Small intestine (tissue), 7 donors: ENCODE measurements at regions not wholly inside any gene's neighbourhood (a gene's known extent, or its start where the extent isn't known, plus 50 kb on each side); places are given as distances from the start of the nearest gene placed in this dataset.

Experiments
- DNase-seq, 2 donors: peaks; one replicate each; pipeline versions ENCODE4 v3.0.0 to v3.0.0-alpha.2; 2013
- FAIRE-seq: peaks from 2 replicates; lab custom pipeline; 2012; peaks lifted over from hg19 to GRCh38; lab: Jason Lieb, UNC
- H3K27ac ChIP-seq, 3 donors: one replicate each; pipeline ENCODE4 v1.5.1; 2013; ENCODE audit warnings: low read length in 2 of 3, mild to moderate bottlenecking in 2 of 3, control low read depth in 1 of 3, inconsistent platforms in 1 of 3, low read depth in 1 of 3, moderate library complexity in 1 of 3
- H3K27me3 ChIP-seq, 3 donors: one replicate each; pipeline ENCODE4 v1.6.1; 2013; ENCODE audit warnings: low read length in 3 of 3, inconsistent platforms in 1 of 3; ENCODE audit not compliant: control insufficient read depth in 3 of 3, insufficient read depth in 3 of 3
- H3K36me3 ChIP-seq, 3 donors: one replicate each; pipeline ENCODE4 v1.6.1; 2013; ENCODE audit warnings: low read length in 3 of 3, inconsistent platforms in 1 of 3, low read depth in 1 of 3, mild to moderate bottlenecking in 1 of 3, moderate library complexity in 1 of 3; ENCODE audit not compliant: control insufficient read depth in 3 of 3, insufficient read depth in 2 of 3
- H3K4me1 ChIP-seq, 3 donors: one replicate each; pipeline ENCODE4 v1.6.1; 2013; ENCODE audit warnings: low read length in 2 of 3, inconsistent platforms in 1 of 3, low read depth in 1 of 3, mild to moderate bottlenecking in 1 of 3, moderate library complexity in 1 of 3; ENCODE audit not compliant: control insufficient read depth in 3 of 3, insufficient read depth in 2 of 3
- H3K4me3 ChIP-seq, 3 donors: one replicate each; pipeline ENCODE4 v1.5.1; 2013; ENCODE audit warnings: low read length in 3 of 3, control low read depth in 1 of 3, inconsistent platforms in 1 of 3, low read depth in 1 of 3, mild to moderate bottlenecking in 1 of 3, moderate library complexity in 1 of 3
- H3K9me3 ChIP-seq, 2 donors: one replicate each; pipeline ENCODE4 v1.6.1; 2013; ENCODE audit warnings: low read depth in 1 of 2, low read length in 1 of 2; ENCODE audit not compliant: control insufficient read depth in 2 of 2, insufficient read depth in 1 of 2
- WGBS, 3 donors: extraction: QIAGEN DNeasy Blood & Tissue Kit; methylation state at CpG; one replicate each; pipeline ENCODE4 v1.1.7; 2013; 5-methylcytosine and 5-hydroxymethylcytosine counted together
- donor health status: healthy with polysubstance abuse.
- donor health status: control.
- donor health status: control.
- donor health status: Bipolar disorder and iron deficiency.
- donor health status: healthy.

- Histone ChIP-seq H3K9me3 (no peaks in the 10 kb centered on the region), H3K27ac (no peak overlapping the region), H3K4me3 (no peak overlapping the region), H3K36me3 (no peaks in the 10 kb centered on the region), H3K4me1 (no peaks in the 10 kb centered on the region), H3K27me3 (no peaks in the 10 kb centered on the region)
- FAIRE-seq (no peak), DNase-seq (no peak)
- 46 to 58% (median 51%) methylated on average over 2 of the region's 2 CpGs for WGBS, 3 donors
Measured at GRCh38 chr2:22894761-22895160, 490.2 kb upstream of the KLHL29 start.

DNA sequence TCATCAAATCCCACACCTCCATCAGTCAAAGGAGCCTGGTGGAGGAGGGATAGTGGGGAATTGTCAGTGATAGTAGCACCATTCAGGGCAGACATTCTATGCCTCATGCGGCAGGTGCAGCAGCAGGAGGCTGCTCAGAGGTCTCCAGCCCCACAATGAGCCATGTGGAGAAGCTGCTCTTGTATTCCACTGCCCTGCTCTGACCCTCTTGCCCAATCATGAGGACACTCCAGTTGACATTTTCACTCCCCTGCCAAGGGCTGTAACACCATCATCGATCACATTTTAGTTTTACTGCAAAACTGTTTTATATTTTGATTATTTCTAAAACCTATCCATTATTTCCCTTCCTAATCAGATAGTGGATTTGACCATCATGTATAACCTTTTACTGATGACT lies 487.6 kb upstream of the KLHL29 start:
- Histone ChIP-seq H3K4me3 (no peak overlapping the region), H3K27ac (no peak overlapping the region), H3K4me1 (no peaks in the 10 kb centered on the region), H3K27me3 (no peaks in the 10 kb centered on the region), H3K36me3 (no peaks in the 10 kb centered on the region), H3K9me3 (no peaks in the 10 kb centered on the region)
- DNase-seq (no peak), FAIRE-seq (no peak)
- 84 to 94% (median 93%) methylated on average over 2 of the region's 2 CpGs for WGBS, 3 donors

DNA sequence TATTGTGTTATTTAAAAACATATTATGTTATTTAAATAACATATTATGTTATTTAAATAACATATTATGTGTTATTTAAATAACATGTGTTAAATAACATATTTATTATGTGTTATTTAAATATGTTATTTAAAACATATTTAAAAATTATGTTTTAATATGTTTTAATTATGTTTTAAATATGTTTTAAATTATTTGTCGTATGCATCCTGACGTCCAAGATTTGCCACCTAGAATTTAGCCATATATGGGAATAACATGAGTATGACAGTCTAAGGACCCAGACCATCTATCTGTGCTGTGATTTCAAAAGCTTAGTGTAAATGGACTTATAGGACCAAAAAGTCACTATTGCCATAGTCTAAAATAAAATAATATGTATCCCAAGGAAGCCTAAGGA lies 484.3 kb upstream of the KLHL29 start:
- 88 to 97% (median 94%) methylated on average over 2 of the region's 2 CpGs for WGBS, 3 donors
- no peak for FAIRE-seq
- H3K27ac ChIP-seq, result no peak overlapping the region
- H3K9me3 ChIP-seq, result no peaks in the 10 kb centered on the region
- no peaks in the 10 kb centered on the region for H3K4me1 ChIP-seq
- H3K36me3 ChIP-seq, result no peaks in the 10 kb centered on the region
- no peaks in the 10 kb centered on the region for H3K27me3 ChIP-seq
- DNase-seq, result no peak
- H3K4me3 ChIP-seq, result no peak overlapping the region

- Histone ChIP-seq H3K27me3 (no peaks in the 10 kb centered on the region), H3K4me3 (no peak overlapping the region), H3K9me3 (no peaks in the 10 kb centered on the region), H3K4me1 (no peaks in the 10 kb centered on the region), H3K27ac (no peak overlapping the region), H3K36me3 (no peaks in the 10 kb centered on the region)
- DNase-seq (no peak), FAIRE-seq (no peak)
- WGBS, 3 donors, result 78 to 86% (median 84%) methylated on average over 9 of the region's 9 CpGs
Measured at GRCh38 chr2:22901471-22902179, 483.4 kb upstream of the KLHL29 start.

GRCh38 chr2:22902180-22902550 lies 482.8 kb upstream of the KLHL29 start:
- FAIRE-seq (no peak), DNase-seq (no peak)
- Histone ChIP-seq H3K27ac (no peak overlapping the region), H3K4me3 (no peak overlapping the region), H3K36me3 (no peaks in the 10 kb centered on the region), H3K27me3 (no peaks in the 10 kb centered on the region), H3K9me3 (no peaks in the 10 kb centered on the region), H3K4me1 (no peaks in the 10 kb centered on the region)
- 63 to 73% (median 64%) methylated on average over 5 of the region's 5 CpGs for WGBS, 3 donors

DNA sequence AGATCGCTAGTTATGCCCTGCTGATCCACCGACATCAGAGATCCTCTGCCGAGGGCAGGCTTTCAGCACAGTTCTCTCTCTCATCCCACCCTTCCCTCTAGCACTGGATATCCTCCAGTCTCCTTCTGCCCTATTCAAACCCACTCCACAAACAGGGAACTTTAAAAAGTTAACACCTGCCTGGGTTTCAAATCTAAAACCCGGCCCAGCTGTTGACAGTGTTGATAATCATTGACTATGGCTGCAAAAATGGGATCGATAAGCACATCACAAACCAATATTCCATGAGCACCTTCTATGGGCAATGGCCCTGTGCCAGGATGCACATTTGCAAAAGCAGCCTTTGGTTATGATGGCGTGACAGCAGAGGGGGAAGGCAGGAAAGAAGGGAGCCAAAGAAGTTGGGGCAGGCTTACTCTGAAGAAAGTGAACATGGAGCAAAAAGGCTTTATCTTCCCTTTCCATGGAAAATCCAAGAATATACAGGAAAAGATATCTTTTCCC lies 482.3 kb upstream of the KLHL29 start:
- Histone ChIP-seq H3K27ac (no peak overlapping the region), H3K36me3 (no peaks in the 10 kb centered on the region), H3K9me3 (no peaks in the 10 kb centered on the region), H3K27me3 (no peaks in the 10 kb centered on the region), H3K4me1 (no peaks in the 10 kb centered on the region), H3K4me3 (no peak overlapping the region)
- WGBS, 3 donors, result 65 to 83% (median 66%) methylated on average over 6 of the region's 6 CpGs
- no peak for DNase-seq
- FAIRE-seq, result no peak

GRCh38 chr2:22903616-22904015 lies 481.4 kb upstream of the KLHL29 start:
- Histone ChIP-seq H3K4me3 (no peak overlapping the region), H3K9me3 (no peaks in the 10 kb centered on the region), H3K27ac (no peak overlapping the region), H3K36me3 (no peaks in the 10 kb centered on the region), H3K4me1 (no peaks in the 10 kb centered on the region), H3K27me3 (no peaks in the 10 kb centered on the region)
- WGBS, 3 donors, result 54 to 86% (median 68%) methylated on average over 1 of the region's 1 CpG
- FAIRE-seq (no peak), DNase-seq (no peak)

DNA sequence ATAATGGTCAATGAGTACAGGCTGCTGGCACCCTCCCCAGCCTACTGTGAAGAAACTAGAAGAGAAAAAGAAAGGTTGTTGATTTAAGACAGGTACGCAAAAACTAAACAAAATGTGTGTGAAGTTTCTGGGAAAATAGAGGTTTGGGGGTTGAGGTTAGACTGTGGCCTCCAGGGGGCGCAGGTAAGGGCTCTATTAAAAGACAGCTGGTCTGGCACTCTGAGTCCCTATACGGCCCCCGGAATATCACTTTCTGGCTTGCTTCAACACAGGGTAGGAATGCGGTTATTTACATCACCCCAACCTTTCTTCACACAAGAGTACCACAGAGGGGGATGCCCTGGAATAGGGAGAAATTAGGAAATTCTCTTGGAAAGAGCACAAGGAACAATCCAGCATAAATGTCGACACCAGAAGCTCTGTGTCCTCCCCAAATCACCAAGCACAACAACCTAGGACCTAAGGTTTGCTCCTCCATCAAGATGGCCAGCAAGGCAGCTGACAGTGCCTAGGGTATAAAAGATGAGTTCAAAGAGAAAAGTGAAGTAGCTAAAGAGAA lies 480.8 kb upstream of the KLHL29 start:
- no peak overlapping the region for H3K4me3 ChIP-seq
- no peak for FAIRE-seq
- WGBS, 3 donors, result 37 to 53% (median 51%) methylated on average over 6 of the region's 6 CpGs
- no peaks in the 10 kb centered on the region for H3K36me3 ChIP-seq
- no peaks in the 10 kb centered on the region for H3K4me1 ChIP-seq
- peak; percentile 40 to 61 for DNase-seq
- H3K27ac ChIP-seq, result no peak overlapping the region
- H3K27me3 ChIP-seq, result no peaks in the 10 kb centered on the region
- H3K9me3 ChIP-seq, result no peaks in the 10 kb centered on the region
